SW480 (cell line): ENCODE measurements at regions not wholly inside any gene's neighbourhood (a gene's known extent, or its start where the extent isn't known, plus 50 kb on each side); places are given as distances from the start of the nearest gene placed in this dataset.

ENCODE experiments used
- DNase-seq: peaks from one replicate; pipeline ENCODE4 v3.0.0-alpha.2; 2016; ENCODE audit warnings: low spot score

DNA sequence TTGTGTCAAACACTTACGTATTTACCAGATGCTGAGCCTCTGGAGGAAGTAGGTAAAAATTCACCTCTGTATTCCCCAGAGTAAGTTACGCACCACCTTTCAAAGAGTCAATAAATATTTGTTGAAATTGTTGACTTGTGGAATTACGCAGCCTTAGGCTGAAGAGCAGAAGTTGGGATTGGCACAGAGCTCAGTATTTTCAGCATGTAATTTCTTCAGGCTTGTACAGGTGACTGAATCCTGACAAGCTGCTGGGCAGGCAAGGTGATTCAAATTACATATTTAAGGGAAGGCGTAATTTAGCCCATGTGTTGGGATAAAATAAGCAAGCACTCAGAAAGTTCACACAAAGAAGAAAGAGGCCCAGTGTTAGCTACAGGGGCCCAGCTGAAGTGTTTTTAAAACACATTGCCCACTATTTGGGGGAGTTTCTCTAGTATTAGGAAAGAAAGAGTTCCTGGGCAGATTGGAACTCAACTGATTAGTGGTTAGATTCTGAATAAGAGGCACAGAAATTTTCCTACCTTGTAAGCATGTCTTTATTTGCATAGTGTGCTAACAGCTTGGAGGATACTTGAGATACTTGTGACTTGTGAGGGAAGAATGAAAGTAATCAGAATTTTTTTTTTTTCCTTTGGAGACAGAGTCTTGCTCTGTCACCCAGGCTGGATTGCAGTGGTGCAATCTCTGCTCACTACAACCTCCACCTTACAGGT, 165.3 kb upstream of the FBXL7 start:
- no peak for DNase-seq

DNA sequence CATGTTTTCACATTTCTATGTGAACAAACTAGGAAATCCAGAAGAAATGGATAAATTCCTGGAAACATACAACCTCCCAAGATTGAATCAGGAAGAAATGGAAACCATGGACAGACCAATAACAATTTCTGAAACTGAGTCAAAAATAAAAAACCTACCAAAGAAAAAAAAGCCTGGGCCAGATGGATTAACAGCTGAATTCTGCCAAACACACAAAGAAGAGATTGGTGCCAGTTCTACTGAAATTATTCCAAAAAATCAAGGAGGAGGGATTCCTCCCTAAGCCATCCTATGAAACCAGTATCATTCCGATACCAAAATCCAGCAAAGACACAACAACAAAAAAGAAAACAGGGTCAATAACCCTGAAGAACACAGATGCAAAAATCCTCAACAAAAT, 166.9 kb upstream of the FBXL7 start:
- no peak for DNase-seq

DNA sequence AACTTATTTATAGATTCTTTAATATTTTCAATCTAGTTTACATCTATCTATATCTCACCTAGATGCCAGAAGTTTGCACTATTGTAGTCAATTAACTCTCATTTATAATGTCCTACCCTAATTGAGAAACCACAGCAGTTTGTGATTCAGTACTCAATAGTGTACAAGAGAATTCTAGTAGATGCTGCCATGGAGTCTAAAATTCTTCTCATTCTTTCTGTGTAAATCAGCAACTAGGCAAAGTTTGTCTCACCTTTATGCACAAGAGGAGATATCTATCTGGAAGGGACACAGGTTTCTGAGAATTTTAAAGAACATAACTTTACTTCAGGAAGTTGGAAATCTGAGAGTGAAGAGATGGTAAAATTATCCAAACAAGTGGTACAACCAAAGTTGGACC, 173.0 kb upstream of the FBXL7 start:
- no peak for DNase-seq

DNA sequence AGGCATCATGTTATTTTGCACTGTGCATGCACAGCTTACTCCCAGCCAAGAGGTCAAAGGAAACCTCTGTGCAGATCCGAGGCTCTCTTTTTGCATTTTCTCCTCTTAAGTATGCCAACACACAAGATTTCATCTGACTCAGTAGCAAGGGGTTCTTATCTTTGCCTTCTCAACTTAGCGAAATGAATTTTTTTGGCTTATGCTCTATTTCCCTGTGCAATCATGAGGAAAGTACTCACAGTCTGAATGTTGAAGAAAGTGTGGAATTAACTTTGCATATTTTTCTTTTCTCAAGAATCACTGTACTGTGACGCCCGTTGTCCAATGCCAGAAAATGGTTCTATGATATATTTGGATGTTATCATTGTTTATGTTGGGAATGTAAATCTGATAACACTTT, 173.5 kb upstream of the FBXL7 start:
- DNase-seq, result no peak

DNA sequence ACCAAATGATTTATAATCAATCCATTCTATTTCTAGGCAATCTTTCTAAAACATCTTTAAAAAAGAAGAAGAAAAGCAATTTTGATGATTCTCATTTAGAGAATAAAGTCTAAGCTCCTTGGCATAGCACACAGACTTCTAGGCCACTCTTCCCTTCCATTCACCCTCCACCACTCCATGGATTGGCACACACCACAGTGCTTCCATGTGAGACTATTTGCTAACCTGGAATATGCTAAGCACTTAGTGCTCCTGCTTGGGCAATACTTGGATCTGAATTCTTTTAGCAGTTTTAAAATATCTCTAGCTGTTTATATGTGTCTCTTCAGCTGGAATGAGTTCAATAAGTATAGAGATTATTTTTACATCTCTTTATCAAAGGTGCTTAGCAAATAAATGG, 177.6 kb upstream of the FBXL7 start:
- DNase-seq, result no peak

DNA sequence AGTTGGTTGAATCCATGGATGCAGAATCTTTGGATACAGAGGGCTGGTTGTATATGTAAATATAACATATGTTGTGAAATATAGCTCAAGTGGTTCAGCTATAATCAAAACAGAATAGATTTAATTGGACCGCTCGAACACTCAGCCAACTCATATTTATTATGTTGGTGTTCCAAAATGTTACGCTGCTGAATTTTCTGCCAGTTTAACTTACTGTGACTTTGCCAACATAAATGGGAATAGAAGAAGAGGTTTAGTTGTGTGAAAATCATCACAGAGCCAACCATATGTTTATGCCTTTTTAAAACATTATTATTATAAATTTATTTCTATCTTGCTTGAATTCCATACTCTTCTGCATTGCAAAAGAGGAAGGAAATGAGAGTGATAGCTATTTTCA, 178.2 kb upstream of the FBXL7 start:
- no peak for DNase-seq

DNA sequence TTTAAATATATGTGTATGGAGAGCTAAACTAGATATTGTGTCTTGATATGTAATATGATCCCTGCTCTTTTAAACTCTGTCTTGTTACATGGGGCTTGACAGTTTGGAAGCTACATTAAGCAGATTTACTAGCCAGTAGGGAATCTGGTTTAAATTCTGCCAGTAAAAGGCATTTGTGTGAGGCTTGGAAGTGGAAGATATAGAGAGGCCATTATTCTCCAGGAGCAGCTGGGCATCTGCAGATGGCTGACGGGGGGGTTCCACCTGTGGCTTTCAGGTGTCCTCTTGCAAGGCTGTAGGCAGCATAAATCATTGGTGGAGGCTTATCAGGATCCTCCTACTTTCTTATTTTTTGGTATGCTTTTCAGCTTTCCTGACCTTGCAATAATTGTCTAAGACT, 179.1 kb upstream of the FBXL7 start:
- DNase-seq, result no peak

DNA sequence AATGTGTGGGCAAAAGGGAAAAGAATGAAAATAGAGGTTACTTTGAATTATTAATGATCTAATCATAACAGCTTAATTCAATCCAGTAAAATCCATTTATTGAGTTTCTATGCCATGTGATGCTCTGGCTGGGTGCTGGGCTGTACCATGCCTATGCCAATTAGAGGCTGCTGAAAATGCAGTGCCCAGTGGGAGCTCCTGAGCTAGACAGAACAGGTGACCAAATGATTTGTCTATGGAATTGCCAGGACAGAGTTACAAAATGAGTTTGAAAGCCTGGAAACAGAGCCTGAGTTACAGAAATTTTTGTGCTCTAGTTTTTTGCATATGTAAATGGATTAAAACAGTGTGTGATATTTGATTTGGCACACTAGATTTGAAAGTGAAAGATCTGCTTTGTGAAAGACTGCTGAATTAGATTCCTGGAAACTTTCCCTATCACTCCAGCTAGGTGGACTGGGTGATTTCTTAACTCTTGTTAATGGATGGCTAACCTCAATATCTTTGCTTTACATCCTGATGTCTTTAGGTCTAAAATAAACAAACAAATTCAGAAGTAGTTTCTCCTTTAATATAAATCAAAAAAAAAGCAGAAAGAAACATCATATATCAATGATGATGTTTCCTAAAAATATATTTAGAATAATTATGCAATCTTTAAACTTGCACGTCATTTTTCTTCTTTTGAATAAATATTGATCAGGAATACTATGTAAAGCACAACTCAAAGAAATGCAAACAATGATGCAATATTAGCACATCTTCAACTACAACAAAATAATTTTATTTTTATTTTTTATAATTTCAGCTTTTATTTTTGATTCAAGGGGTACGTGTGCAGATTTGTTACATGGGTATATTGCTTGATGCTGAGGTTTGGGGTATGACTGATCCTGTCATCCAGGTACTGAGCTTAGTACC, 194.8 kb upstream of the FBXL7 start:
- no peak for DNase-seq

DNA sequence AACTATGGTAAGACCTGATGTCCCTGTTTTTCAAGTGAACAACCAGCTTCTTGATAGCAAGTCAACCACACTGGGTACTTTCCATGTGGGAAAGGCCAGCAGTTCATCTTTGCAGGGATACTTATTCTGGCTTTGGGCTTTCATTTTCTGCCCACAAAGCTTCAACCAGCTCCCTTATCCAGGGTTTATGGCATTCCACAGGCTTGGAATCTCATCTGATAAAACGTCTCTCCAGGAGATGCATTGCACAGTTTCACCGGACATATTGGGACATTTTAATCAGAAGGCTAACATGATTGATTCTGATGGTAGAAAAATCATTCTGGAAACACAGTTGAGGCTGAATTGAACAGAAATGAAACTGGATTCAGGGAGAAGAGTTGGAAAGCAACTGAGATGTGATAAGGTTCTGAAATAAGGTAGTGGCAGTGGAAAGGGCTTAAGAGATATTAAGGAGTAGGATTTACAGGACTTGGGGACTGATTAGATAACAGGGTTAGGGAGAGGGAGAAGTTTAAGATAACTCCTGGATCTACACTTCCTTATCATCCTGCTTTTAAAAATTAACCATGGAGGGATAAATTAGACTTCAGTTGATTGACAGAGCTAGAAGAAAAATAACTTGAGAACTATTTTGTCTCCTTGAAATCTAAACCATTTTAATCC, 195.8 kb upstream of the FBXL7 start:
- DNase-seq, result no peak

DNA sequence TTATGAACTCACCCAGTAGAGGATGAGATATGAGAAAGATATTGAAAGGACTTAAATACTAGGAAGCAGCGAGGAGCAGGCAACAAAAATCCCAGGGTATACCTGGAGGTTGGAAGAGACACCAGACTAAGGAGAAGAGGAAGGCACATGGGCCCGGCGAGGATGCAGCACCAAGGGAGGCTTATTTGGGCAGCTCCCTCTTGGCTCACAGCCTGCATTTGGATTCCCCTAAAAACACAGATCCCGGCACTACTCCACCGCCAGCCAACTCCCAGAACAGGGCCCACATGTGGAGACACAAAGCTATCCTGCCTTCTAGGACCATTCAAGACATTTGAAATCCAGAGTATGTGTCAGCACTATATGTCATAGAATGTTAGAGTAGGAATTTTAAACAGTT, 199.8 kb upstream of the FBXL7 start:
- DNase-seq, result no peak

DNA sequence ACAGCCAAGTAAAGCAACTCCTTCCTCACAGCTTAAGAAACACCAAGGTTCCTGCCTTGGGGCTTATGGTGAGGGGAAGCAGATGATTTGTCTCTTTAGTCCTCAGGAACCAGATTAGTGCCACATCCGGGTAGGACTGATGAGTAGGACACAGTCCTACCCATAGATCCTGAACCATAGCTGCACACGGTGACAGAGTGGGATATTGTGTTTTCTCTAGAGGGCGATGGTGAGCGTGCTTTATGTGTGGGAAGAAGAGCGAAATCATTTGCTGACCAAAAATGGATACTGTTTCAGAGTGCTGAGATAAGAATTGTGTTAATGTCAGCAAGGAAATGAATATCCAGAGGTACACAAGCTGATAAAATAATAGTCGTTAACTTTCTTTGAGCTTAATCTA, 209.0 kb upstream of the FBXL7 start:
- no peak for DNase-seq

DNA sequence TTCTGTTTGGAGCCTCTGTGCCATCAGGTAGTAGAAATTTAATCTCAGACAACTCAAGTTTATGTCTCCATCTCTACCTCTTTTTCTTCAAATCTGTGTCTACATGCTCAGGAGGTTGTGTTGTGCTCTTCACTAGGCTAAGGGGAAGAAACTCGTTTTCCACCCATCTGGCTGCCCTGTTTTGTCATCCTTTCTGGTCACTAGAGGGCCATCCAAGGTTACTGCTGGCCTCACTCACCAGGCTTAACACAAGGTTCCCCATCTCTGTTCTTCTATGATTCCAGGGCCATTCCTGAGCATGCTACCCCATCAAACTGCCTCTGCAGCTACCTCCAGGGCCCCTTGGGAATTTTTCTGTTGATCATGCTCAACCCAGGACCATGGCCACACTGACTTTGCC, 213.3 kb upstream of the FBXL7 start:
- DNase-seq, result no peak

DNA sequence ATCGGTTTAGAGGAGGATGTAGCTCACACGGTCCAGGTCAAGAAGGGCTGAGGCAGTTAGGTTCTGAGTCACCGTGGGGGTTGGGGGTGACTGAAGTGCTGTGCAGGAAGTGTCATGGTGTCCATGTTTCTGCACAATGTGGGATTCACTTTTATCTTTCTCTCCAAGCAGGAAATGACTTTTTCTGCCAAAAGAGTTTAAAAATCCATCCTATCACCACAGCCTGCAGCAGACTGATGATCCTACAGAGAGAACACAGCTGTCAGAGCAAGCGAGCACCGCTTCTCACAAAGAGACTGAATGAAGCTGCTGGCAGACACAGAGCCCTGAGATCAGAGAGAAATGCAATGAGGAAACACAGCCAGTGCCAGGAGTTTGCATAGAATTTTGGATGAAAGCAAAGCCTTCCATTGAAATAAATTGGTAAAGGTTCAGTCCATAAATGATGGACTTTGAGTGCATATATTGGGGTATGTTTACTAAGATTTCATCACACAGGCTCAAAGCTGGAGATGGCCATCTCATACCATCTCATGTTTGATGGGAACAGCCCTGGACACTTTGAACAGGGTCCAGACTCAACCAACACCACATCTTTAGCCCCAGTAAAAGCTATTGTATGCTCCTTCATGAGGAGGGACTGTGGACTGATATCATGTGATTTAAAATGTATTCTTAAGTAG, 213.9 kb upstream of the FBXL7 start:
- no peak for DNase-seq

DNA sequence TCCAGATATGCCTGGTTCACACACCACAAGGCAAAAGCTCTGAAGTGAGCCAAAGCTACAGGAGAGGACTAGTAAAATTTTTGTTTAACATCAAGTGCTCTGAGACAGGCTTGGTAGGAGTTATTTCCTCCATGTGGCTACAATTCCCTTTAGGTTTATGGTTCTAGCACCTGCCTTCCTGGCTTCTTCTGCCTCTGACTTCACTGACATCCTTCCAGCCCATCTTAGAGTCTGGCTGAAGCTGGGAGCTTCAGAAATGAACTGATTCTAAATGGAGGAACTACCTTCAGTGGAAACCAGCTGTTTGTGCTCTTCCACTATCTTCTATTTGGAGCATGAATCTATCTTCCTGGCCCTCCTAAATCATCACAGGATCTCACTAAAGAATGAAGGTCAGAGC, 215.3 kb upstream of the FBXL7 start:
- DNase-seq, result no peak

DNA sequence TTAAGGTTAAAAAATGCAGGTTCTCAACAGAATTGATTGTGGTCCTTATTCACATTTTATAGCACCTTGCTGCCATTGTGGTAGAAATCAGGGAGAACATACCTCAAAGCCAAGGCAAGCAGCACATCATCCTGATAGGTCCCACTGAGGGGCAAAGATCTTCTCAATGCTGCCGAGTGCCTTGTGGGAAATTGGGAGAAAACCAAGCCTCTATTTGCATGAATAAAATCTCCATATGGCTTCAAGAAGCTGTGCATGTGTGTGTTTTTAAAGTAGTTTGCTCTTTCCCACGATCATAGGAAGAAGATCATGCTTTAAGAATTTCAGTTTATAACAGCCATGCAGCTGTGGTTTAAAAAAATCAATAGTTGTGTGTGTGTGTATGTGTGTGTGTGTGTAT, 216.9 kb upstream of the FBXL7 start:
- DNase-seq, result no peak

DNA sequence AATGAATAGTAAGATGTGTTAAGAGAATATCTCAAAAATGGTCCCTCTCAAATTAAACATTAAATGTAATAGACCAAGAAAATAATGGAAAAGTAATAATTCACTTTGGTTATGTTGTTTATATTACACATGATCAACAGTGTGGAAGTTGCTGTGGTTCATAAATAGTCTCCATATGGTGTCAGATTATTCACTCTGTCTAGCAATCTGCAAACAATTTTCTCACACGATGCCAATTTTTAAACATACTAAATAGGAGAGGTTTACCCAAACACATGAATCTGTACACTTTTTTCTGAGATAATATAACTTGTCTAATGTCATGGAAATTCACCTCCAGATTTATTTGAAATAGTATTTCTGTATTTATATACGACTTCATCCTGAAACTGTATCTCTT, 217.4 kb upstream of the FBXL7 start:
- DNase-seq, result no peak

DNA sequence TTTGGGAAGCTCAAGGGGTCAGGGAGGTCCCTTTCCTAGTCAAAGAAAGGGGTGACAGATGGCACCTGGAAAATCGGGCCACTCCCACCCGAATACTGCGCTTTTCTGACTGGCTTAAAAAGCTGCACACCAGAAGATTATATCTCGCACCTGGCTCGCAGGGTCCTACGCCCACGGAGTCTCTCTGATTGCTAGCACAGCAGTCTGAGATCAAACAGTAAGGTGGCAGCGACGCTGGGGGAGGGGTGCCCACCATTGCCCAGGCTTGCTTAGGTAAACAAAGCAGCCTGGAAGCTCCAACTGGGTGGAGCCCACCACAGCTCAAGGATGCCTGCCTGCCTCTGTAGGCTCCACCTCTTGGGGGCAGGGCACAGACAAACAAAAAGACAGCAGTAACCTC, 228.4 kb upstream of the FBXL7 start:
- DNase-seq, result peak; percentile 65

DNA sequence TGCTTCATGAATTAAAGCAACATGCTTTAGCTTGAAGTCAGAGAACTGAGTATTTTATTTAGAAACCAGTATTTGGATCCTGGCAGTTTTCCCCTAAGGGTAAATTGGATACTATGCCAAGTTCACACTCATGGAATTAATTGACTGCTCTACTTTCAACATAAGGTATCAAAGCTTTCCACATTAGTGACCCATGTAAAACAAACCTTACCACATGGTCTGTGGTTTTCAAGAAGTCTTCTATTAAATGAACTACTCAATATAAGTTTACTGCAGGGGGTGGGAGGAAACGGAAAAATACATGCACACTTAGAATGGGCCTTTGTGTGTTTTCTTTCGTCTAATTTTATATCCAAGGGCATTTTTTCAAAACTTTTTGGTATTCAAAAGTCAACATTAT, 232.0 kb upstream of the FBXL7 start:
- no peak for DNase-seq

DNA sequence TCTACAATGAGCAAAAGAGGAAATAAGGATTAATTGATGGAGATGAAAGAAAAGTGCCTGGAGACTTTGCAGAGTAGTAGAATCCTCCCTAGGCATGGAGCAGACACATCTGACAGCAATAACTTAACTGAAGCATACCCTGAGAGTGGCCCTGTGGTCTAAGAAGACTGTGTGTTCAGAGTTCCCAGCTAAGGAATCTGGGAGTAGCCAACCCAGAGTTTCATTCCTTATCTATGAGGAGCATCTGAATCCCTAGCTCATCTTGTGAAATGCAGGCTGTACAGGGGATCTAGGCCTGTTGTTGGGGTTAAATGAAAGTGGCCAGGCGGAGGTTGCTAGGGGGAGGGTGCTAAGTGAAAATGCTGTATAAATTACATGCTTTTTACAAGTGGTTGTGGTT, 233.1 kb upstream of the FBXL7 start:
- DNase-seq, result no peak

DNA sequence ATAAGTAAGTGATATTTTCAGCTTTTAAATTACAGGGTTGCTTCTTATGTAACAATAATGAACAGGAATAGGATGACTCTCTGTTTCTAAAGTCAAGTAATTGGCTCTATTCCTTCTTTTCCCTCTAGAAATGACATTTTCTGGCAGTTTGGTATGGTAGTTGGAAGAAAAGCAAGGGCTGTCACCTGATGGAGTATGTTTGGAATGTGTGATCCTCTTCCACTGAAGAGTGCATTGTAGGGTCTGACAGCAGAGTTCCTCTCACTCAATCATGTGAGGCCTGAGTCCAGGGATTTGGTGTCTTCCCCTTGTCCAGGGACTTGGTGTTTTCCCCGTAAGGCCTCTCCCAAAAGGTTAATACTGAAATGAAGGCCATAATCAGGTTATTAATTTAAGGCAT, 233.8 kb upstream of the FBXL7 start:
- no peak for DNase-seq

DNA sequence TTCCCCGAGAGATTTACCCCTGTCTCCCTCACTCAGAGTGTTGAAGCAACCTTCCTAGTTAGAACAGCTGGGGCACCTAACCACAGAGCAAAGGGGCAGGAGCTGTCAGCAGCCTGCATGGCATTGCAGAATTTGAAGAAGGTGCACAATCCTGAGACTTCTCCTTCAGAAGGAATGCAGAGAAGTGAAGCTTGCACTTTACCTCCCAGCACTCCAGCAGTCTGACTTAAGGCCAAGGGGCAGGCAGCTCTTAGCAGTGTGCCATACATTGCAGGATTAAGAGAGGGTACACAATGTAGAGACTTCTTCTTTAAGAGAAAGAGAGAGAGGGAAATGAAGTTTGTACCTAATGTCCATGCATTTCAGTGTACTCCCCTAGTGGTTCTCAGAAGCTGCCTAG, 236.0 kb upstream of the FBXL7 start:
- no peak for DNase-seq

DNA sequence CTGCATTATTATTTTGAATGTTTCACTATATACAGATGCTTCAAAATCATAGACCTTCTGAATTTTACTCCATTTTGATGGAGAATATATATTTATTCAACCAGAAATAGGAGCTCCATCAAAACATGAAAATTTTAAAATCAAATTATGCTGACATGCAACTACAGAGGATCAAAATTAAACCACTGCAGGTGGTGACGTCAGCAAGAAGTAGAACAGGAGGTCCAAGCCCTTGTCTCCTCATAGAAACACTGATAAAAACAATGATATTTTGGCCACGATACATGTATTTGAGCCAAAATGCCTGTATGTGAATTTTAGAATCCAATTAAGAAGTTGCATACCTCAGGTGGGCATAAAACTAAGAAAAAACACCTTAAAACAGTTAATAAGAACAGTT, 236.6 kb upstream of the FBXL7 start:
- DNase-seq, result no peak
